ENCODE measurements at regions not wholly inside any gene's neighbourhood (a gene's known extent, or its start where the extent isn't known, plus 50 kb on each side); places are given as distances from the start of the nearest gene placed in this dataset.

DNA sequence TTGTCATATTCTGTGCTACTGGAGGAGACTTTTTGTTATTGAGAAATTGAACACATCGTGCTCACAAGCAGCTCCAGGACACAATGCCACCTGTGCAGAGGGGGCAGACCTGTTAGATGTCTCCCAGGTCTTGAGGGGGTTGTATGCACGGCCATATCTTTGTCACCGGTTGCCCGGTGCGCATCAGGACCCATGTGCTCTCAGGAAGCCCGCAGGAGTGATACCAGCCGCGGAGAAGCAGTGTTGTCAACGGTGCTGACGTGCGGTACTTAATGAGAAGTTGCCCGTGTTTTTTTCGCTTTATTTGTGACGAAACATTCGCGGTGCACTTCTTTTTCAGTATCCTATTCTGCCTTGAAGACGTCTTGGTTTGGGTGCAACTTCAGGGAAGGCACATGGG lies 128.2 kb upstream of the RTL1 start:
- no peak overlapping the region for H3K9ac ChIP-seq (ENCODE audit: low read depth, low read length)
- in situ Hi-C loops (cut with MboI; ENCODE audit: low sequenced_read_pairs) = no loop called here
- H2BK15ac ChIP-seq (ENCODE audit: low read depth, low read length) = no peak overlapping the region
- H3K56ac ChIP-seq (ENCODE audit: extremely low read depth, insufficient read depth, low read length) = no peak overlapping the region
- no peak overlapping the region for H4K91ac ChIP-seq (ENCODE audit: insufficient read depth, low read depth, low read length)
- WGBS, 2 experiments (ENCODE audit: extremely low coverage in 2 of 2, insufficient read length in 1 of 2) = 90% methylated on average over 14 of the region's 17 CpGs; no CpG with 5 or more reads in 1 of the 2 experiments
- H3K27me3 ChIP-seq (ENCODE audit: control insufficient read depth, insufficient read depth, low read length) = no peaks in the 10 kb centered on the region
- no peaks in the 10 kb centered on the region for H3K9me3 ChIP-seq (ENCODE audit: control insufficient read depth, insufficient read depth, low read length)
- H3K14ac ChIP-seq (replicated peaks; ENCODE audit: low read depth, low read length) = no peak overlapping the region
- no peak overlapping the region for H4K8ac ChIP-seq (ENCODE audit: low read depth in 2 of 2, low read length in 2 of 2)
- dilution Hi-C loops (cut with HindIII; ENCODE audit: low sequenced_read_pairs, unreplicated experiment) = no loop called here
- no peak overlapping the region for H3K23ac ChIP-seq (ENCODE audit: low read depth, low read length)
- no peak overlapping the region for H4K5ac ChIP-seq (ENCODE audit: low read depth, low read length)
- BruUV-seq (replicated peaks) = no TSS peak
- POLR2A ChIA-PET (ENCODE audit: unreplicated experiment) = no interaction called here
- no peak overlapping the region for H3K4me3 ChIP-seq (ENCODE audit: insufficient read depth, low read depth, low read length)
- H3K4me2 ChIP-seq (ENCODE audit: low read depth, low read length) = no peak overlapping the region
- peaks cover 10 to 58% of the 10 kb centered on the region in 2 experiments; a peak in 3 of 4 replicates for H3K79me1 ChIP-seq (ENCODE audit: low read depth in 1 of 2, low read length in 2 of 2)
- no peak overlapping the region for H2AK9ac ChIP-seq (replicated peaks; ENCODE audit: low read depth, low read length, poor library complexity)
- H3K36me3 ChIP-seq (ENCODE audit: control insufficient read depth, insufficient read depth, low read length) = peaks cover 77% of the 10 kb centered on the region
- no peak overlapping the region for H2AK5ac ChIP-seq (ENCODE audit: low read depth, low read length)
- CTCF ChIA-PET = no interaction called here
- no peak for ATAC-seq (ENCODE audit: low read depth)
- no peak overlapping the region for H3K18ac ChIP-seq (ENCODE audit: low read depth, low read length)
- H3K9me1 ChIP-seq (ENCODE audit: insufficient read depth, low read length) = peaks cover 7% of the 10 kb centered on the region; the same call in 1 of the 2 replicates
- H2AFZ ChIP-seq (replicated peaks; ENCODE audit: low read length, poor library complexity) = no peak overlapping the region
- TF ChIP-seq SMC3 (IDR thresholded peaks at IDR 0.05; ENCODE audit: low read depth, low read length) (no peak), RCOR1 (IDR thresholded peaks at IDR 0.05; ENCODE audit: insufficient replicate concordance, low read length) (no peak), MAFK (IDR thresholded peaks at IDR 0.05; ENCODE audit: low read depth, low read length) (no peak), RFX5 (IDR thresholded peaks at IDR 0.05; ENCODE audit: low read depth, low read length) (no peak), MXI1 (IDR thresholded peaks at IDR 0.05; ENCODE audit: borderline replicate concordance, low read depth, low read length) (no peak), MAZ (IDR thresholded peaks at IDR 0.05; ENCODE audit: borderline replicate concordance, low read depth, low read length) (no peak), NFE2L2 (IDR thresholded peaks at IDR 0.05; ENCODE audit: low read depth, low read length) (no peak), RAD21 (IDR thresholded peaks at IDR 0.05; ENCODE audit: low read length) (no peak), BHLHE40 (IDR thresholded peaks at IDR 0.05; ENCODE audit: low read depth, low read length) (no peak), FOS (IDR thresholded peaks at IDR 0.05; ENCODE audit: low read depth, low read length) (no peak), POLR2A (IDR thresholded peaks at IDR 0.05; ENCODE audit: low read depth, low read length) (no peak), CEBPB (IDR thresholded peaks at IDR 0.05; ENCODE audit: low read depth, low read length) (no peak), CHD1 (IDR thresholded peaks at IDR 0.05; ENCODE audit: low read depth, low read length) (no peak)
- TF ChIP-seq, protein P1, sequence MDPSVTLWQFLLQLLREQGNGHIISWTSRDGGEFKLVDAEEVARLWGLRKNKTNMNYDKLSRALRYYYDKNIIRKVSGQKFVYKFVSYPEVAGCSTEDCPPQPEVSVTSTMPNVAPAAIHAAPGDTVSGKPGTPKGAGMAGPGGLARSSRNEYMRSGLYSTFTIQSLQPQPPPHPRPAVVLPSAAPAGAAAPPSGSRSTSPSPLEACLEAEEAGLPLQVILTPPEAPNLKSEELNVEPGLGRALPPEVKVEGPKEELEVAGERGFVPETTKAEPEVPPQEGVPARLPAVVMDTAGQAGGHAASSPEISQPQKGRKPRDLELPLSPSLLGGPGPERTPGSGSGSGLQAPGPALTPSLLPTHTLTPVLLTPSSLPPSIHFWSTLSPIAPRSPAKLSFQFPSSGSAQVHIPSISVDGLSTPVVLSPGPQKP (IDR thresholded peaks at IDR 0.05; ENCODE audit: borderline replicate concordance, low read depth, low read length) = no peak
- TF ChIP-seq, protein P2, sequence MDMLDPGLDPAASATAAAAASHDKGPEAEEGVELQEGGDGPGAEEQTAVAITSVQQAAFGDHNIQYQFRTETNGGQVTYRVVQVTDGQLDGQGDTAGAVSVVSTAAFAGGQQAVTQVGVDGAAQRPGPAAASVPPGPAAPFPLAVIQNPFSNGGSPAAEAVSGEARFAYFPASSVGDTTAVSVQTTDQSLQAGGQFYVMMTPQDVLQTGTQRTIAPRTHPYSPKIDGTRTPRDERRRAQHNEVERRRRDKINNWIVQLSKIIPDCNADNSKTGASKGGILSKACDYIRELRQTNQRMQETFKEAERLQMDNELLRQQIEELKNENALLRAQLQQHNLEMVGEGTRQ (IDR thresholded peaks at IDR 0.05; ENCODE audit: low read depth, low read length) = no peak
- TF ChIP-seq, protein P3, sequence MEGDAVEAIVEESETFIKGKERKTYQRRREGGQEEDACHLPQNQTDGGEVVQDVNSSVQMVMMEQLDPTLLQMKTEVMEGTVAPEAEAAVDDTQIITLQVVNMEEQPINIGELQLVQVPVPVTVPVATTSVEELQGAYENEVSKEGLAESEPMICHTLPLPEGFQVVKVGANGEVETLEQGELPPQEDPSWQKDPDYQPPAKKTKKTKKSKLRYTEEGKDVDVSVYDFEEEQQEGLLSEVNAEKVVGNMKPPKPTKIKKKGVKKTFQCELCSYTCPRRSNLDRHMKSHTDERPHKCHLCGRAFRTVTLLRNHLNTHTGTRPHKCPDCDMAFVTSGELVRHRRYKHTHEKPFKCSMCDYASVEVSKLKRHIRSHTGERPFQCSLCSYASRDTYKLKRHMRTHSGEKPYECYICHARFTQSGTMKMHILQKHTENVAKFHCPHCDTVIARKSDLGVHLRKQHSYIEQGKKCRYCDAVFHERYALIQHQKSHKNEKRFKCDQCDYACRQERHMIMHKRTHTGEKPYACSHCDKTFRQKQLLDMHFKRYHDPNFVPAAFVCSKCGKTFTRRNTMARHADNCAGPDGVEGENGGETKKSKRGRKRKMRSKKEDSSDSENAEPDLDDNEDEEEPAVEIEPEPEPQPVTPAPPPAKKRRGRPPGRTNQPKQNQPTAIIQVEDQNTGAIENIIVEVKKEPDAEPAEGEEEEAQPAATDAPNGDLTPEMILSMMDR (conservative IDR thresholded peaks at IDR 0.05; ENCODE audit: low read depth, low read length) = no peak
- intact Hi-C loops (cut with micrococcal nuclease) = no loop called here
- no peak overlapping the region for H3K4ac ChIP-seq (ENCODE audit: low read depth, low read length)
- H3K4me1 ChIP-seq (ENCODE audit: control insufficient read depth, insufficient read depth, low read length) = no peaks in the 10 kb centered on the region
- peaks cover 60% of the 10 kb centered on the region for H4K20me1 ChIP-seq (ENCODE audit: insufficient read depth, low read length)
- no peak for DNase-seq
- H2BK20ac ChIP-seq (ENCODE audit: low read depth, low read length) = no peak overlapping the region
- H2BK5ac ChIP-seq (ENCODE audit: low read depth, low read length, poor library complexity, severe bottlenecking) = no peak overlapping the region
- H3K27ac ChIP-seq (ENCODE audit: insufficient read depth, low read length) = no peak overlapping the region
- H2BK120ac ChIP-seq (ENCODE audit: low read depth, low read length) = no peak overlapping the region
